Effector CD4-positive, alpha-beta T cell (primary cell): ENCODE measurements at regions not wholly inside any gene's neighbourhood (a gene's known extent, or its start where the extent isn't known, plus 50 kb on each side); places are given as distances from the start of the nearest gene placed in this dataset.

Experiments
- DNase-seq: peaks from one replicate; pipeline ENCODE4 v3.0.0-alpha.2; 2020

DNA sequence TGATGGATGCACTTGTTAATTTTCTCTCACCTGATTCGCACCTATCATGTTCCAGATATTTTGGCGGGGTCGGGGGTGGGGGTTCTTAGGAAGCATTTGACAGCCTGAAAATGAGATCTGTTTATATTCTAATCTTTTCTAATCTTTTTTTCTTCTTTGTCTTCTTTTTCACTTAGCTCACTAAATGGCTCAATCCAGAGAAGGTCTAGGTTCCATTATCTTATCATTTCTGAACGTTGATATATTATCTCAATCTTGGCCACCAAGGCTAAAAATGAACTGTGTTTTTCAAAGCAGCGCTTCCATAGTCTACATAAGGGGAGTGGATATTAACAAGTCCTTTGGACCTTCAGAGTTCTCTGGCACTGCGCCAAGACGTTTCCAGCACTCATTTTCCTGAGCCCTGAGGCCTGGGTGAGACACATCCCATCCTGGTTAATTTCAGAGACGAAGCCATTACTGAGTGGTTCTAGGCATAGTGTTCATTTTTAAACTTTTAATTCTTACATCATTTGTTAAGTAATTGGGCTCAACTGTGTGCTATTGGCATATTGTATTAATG, 229.0 kb downstream of the SOX11 start:
- no peak for DNase-seq

DNA sequence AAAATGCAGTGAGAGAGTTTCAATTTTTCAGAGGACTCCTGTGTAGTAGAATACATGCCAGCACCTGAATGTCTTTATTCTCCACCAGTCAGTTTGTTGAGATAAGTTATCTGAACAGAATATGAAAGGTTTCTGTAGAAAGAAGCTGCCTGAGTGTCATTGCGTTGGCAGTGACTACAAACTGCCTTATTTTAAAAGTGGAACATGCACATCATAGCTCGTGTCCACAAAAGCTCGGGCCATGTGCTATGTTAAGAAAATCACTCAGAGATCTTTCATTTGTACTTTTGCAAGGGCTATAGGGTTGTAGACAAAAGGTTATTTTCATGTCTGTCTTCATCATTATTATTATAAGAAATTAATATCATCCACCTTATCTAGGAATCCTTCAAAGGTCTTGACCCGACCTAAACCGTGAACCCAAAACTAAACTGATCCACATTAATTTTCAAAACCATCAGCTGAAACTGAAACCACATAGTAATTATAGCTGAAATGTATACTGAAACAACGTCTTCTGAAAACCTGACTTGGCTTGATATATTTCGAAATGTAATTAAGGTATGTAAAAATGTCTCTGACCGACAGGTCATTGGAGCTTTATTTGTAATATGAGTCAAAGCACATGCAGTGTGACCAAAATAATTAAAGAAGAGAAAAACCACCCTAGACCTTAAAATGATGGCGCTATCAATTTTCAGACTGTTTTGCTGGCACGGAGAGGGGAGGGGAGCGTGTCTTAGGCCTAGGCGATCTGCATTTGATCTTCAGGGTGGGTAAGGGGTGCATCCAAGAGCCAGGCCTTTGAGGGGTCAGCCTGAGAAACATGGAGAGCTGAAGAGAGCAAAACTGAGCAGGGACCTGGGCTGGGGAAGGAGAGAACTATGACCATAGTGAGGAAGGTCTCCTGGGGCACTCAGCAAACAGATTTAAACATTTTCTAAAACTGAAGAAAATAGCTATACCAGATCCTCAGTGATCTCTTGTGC, 232.1 kb downstream of the SOX11 start:
- no peak for DNase-seq

DNA sequence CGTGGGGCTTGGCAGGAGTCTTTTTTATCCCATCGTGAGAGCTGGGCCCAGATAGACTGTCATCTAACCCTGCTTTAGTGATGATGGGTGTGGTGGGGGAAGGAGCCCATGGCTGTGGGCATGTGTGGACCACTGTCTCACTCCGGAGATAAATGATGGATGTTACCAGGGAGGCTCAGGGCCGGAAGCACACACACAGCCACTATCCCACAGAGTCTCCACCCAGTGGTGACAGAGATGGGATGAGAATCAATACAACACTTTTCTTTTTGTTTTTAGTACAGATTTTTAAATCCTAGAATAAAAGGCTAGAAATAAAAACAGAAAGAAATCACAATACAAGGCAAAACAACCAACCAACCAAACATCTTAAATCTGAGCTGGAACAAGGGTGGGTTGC, 233.4 kb downstream of the SOX11 start:
- DNase-seq = no peak

DNA sequence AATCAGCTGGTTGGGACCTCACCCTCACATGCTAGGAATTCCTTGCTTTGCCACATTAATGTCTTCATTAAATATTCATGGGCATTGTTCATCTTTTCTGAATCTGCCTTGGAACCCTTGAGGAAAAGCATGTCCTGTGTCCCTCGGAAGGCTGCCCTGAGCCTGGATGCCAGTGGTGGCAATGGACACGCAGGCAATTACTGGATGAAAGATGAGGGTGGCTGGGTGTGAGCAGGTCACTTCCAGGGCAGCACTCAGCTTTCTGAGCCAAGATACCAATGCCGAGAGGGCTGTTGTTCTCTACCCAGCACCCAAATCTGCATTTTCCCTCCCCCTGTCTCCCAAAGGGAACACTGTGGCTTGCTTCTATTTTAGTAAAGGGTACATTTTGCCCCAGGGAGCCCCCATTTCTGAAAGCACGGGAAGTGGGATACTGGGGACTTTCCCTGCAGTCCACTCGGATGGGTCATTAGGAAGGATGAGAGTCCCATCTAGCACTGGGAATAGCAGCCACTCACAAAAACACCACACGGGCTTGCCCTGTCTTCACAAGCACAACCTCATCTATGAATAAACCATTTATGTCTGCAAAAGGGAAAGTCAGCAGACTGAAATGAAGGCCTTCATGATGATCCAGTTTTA, 234.8 kb downstream of the SOX11 start:
- no peak for DNase-seq

DNA sequence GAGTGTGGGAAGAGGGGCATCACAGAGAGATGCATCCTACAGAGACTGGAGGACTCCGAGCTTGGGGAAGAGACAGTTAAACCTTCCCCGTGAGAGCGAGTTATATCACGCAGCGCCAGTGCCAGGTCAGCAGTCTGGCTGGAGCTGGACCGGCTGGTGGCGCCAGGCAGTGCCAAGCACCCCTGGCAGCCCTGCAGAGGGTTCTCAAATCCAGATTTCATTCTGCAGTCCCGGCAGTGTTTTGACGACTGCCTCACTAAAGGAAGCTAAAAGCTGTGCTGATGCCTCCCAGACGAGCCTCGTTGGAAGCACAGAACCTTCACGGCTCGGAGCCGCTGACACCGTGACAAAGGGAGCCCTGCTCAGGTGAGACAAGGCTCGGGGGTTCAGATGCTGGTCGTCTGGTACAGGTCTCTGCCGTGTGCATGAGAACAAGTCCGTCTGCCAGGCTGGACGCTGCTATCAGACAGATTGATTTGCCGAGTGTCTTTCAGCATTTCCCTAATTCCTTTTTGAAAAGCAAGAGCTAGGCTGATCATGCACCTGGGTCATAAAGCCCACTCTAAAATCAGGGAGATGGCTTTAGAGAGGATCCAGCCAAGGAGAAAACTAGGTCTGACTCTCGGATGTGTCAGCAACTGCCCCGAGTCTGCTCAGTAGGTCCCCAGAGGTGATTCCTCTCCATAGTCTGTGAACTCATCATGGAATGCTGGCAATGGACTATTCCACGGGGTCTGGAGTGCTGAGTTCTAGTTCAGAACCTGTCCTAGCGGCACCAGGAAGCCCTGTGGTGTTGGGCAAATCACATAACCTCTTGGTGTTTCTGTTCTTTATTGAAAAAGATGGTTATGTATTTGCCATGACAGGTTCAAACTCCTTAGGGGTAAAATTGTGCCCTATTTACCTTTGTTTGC, 240.6 kb downstream of the SOX11 start:
- no peak for DNase-seq

DNA sequence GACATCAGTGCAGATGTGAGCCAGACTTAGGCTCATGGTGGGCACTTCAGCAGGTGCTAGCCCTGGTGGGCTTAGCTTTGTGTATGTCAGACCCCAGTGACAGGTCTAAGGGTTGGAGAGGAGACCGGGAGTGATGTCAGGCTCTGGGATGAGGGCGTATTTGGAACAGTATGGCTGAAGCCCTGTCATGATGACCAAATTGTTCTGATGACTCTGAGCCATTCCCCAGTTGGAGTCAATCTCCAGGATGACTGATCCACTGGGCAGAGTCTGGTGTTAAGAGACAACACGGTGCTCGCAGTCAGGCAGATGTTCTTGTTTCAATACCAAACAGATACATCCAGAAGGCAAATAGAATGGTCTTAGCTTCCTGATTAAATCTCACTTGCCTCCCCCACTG, 241.5 kb downstream of the SOX11 start:
- no peak for DNase-seq

DNA sequence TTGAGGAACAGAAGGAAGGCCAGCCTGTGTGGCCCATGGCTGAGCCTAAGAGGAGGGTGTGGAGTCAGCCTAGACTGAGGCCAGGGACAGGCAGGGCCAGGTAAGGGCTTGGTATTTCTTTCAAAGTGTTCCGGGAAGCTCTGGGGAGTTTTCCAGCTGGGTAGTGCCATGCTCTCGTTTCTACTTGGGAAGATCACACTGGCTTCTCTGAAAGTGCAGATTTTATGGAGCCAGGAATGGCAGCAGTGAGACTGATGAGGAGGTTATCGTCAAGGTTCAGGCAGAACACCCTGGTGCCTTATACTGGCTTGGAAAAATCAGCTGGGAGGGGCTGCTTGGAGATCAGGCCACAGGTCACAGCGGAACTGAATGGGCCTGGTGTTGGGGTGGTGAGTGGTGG, 245.1 kb downstream of the SOX11 start:
- DNase-seq = no peak

DNA sequence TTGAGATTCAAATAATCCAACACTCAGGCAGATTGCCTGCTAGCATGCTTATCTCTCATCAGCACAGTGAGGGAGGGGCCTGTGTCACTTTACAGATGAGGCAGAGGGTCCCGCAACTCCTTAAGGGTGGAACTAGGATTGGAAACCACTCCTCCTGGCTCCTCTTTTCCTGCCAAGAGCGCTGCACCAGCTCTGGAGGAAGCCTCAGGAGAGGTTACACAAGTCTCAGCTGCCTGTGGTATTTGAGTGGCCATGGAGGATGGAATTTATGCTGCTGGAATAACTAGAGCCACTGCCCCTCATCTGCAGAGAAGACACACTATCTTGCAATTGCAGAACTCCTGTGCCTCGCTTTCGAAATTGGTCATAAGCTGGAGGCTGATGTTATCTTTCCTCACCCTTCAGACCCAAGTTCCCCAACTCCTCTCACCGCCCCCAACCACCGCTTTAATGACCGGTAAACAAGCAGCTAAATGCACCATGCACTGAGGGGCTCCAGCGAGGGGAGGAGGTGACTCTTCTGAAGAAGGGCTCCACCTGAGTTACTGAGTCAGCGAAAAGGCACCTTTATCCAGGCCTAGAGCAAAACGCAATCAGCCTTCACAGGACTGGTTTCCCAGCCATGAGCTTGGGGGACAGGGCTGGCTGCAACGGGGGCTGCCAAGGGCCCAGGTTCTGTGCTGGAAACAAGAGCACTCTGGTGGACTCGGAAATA, 245.8 kb downstream of the SOX11 start:
- no peak for DNase-seq

DNA sequence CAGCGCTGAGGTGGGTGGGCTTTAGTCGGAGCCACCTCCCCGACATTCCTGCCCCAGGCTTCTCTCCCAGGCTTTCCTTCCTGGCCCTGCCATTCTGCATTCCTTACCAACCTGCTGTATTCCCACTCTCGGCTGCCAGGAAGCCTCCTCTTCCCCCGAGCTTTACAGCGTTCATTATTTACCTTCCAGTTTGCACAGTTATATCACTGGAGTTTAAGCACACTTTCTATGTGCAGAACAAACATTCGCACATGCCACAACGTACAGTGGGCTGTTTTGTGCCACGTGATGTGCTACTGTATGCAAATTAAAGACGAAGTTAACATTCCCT, 246.3 kb downstream of the SOX11 start:
- DNase-seq = no peak

DNA sequence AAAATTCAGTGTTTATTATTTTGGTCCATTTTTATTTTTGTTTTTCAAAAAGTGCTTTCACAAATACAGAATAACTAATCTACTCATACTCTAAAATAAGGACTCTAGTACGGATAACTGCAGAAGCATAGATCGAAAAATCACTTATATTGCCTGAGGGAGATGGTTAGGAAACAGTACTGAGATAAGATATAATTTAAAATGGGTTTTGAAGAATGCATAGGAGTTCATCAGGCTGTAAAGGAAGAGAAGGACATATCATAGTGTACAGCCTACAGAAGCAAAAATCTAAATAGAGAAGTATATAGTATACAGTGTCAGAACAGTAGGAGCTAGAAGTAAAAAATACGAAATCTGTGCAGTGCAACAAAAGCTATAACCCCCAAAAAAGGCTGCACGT, 247.4 kb downstream of the SOX11 start:
- DNase-seq = no peak

DNA sequence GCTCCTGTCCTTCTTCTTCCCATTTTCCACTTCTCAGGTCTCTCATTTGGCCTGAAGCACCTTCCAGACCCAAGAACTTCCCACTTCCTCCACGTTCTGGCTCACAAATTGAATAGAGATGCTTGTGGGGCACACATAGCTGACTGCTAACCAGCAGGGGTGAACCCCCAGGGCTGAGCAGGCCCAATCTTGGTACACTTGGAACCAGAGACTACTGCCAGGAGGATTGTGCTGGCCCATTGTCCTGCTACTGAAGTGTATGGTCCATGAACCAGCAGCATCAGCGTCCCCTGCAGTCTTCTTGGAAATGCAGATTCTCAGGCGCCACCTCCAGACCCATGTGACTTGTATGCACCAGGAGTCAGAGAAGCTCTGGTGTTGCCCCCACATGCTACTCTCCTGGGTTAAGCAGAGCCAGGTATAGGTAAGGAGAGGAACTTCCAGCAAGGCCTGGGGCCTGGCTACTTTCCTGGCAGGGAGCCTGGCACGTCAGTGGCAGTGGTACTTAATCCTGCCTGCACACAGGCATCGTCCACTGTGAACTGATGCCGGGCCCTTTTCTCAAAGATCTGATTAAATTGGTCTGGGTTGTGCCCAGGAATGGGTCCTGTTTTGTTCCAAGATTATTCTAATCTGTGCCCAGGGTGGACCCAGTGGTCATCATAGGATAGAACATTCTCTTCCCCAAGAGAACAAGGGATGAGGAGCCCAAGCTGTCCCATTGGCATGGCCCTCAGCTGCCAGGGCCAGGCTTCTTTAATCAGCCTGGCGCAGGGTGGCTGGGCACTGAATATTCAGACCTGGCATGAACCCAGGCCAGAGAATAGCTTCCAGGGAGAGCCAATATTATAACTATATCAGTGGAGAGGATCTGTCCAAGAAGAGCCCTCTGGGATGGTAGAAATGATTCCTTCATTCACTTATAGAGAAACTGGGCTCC, 248.7 kb downstream of the SOX11 start:
- no peak for DNase-seq

DNA sequence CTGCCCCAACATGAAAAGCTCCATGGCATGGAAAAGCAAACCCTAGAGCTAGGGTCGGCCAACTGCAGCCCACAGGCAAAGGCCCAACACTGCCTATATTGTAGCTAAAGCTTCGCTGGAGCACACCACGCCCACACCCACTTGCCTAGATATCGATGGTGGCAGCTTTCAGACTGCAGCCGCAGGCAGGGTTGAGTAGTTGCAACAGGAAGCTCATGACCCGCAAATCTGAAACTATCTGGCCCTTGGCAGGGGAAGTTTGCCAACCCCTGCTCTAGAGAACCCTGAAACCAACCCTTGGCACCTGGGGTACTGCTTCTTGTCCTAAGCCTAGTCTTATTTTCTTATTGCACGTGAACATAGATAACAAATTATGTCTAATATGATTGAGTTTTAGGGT, 250.0 kb downstream of the SOX11 start:
- no peak for DNase-seq

DNA sequence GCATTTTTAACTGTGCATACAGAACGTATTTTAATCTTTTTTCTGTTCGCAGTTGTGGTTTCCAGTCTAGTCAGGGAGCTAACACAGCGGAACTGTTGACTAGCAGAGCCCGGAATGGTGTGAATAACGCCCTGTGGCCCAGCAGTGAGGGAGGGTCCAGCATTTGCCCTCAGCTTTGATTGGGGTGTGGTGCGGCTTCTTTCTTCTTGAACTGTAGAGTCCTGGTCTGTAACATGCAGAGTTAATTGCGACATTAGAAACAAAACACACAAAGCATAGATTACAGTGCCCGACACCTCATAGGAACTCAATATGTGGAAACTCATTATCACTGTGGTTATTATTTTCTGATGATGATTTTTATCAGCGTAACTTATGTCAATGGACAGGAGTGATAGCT, 253.6 kb downstream of the SOX11 start:
- DNase-seq = no peak

DNA sequence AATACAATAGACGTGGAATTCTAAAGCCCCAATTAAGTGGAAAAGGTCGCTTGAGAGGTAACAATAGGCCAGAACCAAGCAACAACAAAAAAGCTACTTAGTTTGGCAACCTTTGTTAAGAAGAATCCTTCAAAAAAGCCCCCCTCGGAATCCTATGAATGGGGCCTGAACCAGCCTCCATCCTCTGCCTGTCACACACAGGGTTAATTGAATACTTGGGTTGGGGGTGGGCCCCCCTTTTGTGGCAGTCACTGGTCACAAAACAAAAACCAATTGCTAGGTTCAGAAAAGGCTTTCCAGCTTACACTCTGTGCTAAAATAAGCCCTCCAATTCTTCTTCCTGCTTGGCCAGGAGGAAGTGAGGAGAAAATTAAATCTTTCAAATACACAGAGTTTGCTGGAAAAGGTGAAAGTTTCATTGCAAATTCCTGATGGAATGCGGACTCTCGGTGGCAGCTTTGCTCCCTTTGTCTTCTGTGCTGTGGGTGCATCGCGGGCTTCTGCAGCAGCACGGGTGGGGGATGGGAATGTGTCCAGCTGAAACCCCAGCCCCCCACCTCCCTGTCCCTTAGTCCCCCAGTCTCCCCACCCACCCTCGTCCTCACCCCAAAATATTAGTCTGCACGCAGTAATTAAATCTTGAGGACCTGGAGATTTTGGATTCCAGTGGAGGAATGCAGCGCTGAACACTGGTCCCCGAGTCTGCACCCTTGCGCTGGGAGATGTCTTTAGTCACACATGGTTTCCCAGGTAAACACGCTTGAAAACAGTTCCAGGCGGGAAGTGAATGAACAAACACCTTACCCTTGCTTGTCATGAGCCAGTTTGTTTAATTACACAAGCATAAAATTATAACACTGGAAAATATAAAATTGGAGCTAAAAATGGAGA, 254.3 kb downstream of the SOX11 start:
- DNase-seq = no peak

DNA sequence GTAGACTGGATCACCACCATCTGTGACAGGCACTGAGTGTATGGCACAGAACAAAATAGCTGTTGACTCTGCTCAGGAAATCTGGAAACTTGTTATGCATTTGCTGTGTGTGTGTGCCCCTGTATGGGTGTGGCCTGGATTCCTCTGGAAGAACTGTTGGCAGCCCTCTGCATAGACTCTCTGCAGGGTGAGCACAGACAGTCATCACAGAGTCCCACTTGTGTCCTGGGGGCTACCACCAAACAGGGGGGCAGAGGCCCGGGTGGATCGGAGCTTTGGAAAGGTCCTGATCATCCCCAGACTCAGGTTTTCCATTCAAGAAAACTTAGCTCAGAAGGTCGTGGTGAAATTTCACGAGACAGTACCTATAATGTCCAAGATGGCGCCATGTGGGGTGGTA, 258.6 kb downstream of the SOX11 start:
- DNase-seq = no peak

DNA sequence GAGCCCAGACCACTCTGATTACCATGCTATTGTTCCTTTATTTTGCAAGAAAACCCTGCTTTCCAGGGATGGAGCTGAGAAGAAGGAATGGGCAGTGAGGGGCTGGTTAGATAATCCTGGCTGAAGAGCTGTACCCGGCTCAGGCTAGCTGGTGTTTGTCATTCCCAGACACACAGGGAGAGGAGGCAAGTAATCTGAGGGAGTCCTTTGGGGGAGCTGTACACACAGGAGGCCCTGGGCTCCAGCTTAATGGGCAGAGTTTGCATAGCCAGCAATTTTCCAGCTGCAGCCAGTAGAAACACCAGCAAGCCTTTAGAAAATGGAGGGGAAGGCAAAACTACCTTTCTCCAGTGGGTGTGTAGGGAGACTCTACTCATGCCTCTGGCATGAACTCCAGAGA, 259.3 kb downstream of the SOX11 start:
- DNase-seq = no peak

DNA sequence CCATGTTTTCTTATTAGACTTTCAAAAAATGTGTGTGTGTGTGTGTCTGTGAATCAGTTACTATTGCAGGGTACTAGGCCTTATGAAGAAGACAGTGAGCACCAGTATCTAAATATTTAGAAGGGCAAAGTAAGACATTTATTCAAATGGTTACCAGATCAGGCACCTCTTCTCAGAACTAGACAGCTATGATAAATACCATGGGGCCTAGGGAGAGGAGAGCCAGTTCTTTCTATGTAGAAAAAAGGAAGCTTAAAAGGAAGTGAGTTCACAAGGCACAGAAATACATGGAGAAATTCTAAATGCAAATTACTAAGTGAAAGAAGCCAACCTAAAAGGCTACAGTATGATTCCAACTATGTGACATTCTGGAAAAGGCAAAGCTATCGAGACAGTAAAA, 261.3 kb downstream of the SOX11 start:
- no peak for DNase-seq

DNA sequence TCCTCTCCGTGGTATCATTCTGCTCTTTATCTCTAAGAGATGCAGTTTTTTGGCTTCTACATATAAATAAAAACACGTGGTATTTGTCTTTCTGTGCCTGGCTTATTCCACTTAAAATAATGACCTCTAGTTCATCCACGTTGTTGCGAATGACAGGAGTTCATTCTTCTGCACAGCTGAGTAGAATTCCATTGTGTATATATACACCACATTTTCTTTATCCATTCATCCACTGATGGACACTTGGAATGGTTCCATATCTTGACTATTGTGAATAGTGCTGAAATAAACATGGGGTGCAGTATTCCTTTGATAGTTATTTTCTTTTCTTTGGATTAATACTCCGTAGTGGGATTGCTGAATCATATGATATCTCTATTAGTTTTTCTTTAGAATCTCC, 262.3 kb downstream of the SOX11 start:
- no peak for DNase-seq

DNA sequence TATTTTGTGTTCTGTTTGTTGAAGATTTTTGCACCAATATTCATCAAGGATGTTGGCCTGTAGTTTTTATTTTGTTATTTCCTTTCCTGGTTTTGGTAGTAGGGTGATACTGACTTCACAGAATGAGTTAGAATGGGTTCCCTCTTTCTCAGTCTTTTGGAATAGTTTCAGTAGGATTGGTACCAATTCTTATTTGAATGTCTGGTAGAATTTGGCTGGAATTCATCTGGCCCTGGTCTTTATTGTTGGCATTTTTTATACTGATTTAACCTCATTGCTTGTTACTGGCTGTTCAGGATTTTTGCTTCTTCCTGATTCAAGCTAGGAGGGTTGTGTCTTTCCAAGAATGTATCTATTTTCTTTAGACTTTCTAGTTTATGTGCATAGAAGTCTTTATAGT, 263.7 kb downstream of the SOX11 start:
- no peak for DNase-seq
